HG02852 (cell line): ENCODE measurements at regions not wholly inside any gene's neighbourhood (a gene's known extent, or its start where the extent isn't known, plus 50 kb on each side); places are given as distances from the start of the nearest gene placed in this dataset.

Source experiments
- ATAC-seq: cut with Tn5 transposase; IDR thresholded peaks from one replicate; pipeline ENCODE4 v1.9.1; 2021; ENCODE audit warnings: mild to moderate bottlenecking, moderate library complexity; ENCODE audit not compliant: unreplicated experiment

DNA sequence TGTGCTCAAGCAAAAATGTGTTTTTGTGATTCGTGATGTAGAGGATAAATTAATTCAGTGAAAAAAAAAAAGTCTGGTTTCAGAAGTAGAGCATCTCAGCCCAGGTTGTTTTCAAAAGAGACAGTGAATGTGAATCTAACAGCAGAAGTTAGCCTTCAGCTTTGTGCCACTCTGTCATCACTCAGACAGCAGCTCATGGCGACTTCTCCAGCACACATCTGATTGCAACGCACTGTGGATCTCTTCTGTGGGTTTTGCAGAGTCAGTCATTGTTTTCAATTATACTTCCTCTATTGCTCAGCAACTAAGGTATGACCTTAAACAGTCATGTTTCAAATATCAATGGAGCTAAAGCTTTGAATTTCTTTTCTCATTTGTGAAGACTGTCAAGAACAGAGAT lies 335.5 kb upstream of the POU3F2 start:
- no peak for ATAC-seq

DNA sequence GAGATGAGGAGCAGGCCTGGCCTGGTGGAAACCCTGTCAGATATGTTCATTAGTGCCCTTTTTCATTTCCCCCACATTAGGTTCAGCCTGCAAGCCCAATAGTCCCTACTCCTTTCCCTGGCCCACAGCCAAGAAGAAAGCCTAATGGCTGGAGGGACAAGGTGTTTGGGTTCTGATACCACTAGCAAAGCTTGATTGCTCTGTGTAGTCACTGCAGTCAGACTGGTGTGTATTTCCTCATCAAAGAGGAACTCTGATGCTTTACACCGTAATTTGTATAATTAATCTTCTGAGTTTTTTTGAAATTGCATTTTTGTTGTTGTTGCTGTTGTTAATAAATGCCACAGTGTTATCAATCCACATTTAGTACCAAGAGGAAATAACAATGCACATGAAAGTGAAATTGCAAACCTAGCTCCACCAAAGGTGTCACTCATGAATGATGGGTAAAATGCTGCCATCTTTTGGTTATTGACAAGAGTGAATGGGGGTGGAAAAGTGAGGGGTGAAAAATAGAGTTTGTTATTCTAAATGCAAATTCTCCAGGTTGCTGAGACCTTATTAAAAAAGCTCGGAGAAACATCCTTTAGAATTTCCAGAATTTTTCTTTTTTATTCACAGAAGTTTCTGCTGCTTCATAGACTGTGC lies 320.2 kb upstream of the POU3F2 start:
- no peak for ATAC-seq

DNA sequence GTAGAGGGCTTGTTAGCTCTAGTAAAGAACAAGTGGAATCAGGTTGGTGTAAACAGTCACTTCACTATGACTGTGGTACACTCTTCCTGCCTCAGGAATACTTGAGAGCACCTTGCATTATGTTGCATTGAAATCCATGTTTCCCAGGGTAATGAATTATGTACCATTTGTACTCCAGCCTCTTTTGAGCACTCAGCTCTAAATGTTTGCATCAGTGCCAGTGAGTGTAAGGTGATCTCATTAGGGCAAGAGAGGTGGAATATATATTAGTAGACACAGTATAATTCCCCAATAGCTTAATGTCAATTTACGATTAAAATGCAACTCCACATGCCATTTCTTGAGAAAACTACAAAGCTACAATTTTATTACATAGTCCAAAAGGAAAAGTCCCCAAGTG lies 319.6 kb upstream of the POU3F2 start:
- no peak for ATAC-seq

GRCh38 chr6:98516206-98516605 lies 318.2 kb upstream of the POU3F2 start:
- ATAC-seq: no peak

- no peak for ATAC-seq
These were observed 317.5 kb upstream of the POU3F2 start for GRCh38 chr6:98516866-98517265.

DNA sequence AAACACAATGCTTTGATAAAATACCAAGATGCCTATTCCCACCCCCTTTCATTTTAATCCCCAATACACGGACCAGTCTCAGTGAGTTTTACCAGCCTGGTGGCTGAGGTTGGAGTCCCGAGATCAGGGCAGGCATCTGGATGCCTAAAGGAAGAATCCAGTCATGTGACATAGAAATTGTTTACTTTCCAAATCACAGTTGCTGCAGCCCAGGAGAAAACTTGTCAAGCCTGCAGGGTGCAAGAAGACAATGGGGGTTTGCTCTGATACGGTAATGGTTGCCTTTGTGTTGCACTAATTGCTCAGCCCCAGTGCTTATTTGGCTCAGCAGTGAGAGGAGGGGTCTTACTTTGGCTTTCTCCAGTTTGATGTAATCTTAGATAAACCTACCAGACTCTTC lies 308.5 kb upstream of the POU3F2 start:
- no peak for ATAC-seq

DNA sequence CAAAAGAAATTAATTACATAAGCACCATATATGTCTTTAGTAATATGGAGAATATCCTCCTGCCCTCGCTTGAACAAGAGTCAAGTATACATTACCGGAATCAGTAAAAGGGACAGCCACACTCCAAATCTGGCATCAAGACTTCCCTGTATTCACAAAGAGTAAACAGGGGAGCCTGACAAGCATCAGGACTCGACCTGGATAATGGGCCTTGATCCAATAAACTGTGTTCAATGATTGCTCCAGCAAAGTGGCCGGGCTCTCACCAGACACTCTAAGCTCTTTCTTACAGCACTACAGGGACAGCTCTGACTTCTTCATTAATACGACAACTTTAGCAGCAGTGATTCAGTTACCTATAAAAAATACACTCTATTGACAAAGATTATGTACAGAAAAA lies 307.9 kb upstream of the POU3F2 start:
- no peak for ATAC-seq

- no peak for ATAC-seq
These were observed 305.0 kb upstream of the POU3F2 start for GRCh38 chr6:98529364-98529763.

DNA sequence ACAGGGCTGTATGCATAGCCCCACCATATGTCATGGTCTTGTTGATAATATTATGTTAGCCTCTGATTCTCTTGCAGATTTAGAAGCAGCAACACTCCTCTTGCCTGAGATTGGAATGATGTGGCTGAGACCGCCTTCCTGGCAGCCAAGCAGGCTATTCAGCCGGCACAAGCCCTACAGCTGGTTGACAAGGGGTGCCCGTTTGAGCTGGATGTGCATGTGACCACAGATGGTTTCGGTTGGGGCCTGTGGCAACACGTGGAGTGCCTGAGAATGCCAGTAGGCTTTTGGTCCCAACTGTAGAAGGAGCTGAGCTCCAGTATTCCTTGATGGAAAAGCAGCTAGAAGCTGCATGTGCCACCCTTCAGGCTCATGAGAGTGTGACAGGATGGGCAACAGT lies 303.6 kb upstream of the POU3F2 start:
- ATAC-seq: no peak

DNA sequence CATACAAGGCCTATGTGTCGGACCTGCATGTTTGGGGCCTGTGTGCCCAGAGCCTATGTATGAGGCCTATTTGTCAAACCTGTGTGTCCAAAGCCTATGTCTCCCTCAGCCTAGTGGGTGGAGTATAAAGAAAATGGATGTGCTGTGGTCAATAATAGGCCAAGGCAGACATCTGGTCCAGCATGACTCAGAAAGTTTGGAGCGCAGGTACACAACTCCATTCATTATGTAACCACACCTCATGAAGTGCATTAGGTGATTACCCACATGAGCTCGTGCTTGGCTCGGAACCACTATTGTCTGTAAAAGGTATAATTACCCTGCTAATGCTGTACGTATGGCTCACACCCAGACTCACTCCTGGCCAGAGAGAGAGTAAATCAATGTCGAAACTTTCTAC lies 302.4 kb upstream of the POU3F2 start:
- ATAC-seq: no peak

GRCh38 chr6:98539741-98540140 lies 294.6 kb upstream of the POU3F2 start:
- no peak for ATAC-seq

DNA sequence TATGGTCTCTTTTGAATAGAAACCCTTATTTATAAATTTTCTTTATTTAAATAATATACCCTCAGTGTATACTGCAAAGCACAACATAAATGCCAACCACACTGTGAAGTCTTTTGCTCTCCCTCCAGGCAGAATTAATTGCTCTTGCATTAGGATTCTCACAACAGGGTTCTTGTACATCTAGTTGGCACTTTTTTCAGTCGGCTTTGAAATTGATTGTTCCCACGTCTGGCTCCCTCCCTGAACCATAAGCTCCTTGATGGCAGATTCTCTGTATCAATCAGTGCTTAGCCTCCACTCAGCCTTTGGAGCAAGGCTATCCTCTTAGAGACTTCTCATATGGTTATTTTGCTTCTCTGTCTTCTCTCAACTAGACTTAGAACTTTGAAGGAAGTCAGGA lies 288.0 kb upstream of the POU3F2 start:
- ATAC-seq: no peak

GRCh38 chr6:98547151-98547550 lies 287.2 kb upstream of the POU3F2 start:
- no peak for ATAC-seq

DNA sequence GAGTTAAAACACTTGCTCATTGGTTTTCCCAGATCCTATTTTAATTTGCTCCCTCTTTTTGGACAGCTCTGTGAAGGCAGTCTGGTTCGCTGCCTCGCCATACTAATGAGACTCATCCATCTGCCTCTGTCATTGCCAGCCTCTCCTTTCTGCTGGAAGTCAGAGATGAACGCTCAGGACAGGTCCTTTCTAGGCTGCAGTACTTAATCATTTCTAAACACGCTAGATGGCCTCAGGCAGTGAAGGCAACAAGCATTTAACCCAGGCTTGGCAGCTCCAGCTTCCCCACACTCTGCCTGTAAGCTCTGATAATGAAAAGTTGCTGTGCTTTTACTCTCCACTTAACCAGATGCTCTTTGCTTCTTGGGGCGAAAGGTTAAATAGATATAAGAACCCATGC lies 286.7 kb upstream of the POU3F2 start:
- no peak for ATAC-seq

DNA sequence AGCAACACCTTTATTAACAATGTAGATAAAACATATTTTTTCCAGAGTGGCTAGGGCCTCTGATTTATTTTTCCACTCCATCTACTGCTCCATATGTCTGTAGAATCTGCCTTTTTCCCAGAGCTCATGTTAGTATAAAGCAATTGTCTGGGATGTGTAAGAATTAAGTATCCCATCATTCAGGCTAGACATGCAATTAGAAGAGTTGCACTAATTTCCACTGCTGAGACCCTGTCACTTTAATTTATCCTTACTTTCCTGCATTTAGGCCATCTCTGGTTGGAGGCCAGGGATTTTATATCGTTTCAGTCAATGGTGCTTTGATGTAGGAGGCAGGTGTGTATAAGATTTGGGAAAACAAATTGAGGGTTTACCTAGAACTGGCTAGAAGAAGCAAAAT lies 286.1 kb upstream of the POU3F2 start:
- no peak for ATAC-seq

- ATAC-seq: no peak
These were observed 274.0 kb upstream of the POU3F2 start for GRCh38 chr6:98560418-98560817.

- no peak for ATAC-seq
These were observed 273.5 kb upstream of the POU3F2 start for GRCh38 chr6:98560841-98561240.

DNA sequence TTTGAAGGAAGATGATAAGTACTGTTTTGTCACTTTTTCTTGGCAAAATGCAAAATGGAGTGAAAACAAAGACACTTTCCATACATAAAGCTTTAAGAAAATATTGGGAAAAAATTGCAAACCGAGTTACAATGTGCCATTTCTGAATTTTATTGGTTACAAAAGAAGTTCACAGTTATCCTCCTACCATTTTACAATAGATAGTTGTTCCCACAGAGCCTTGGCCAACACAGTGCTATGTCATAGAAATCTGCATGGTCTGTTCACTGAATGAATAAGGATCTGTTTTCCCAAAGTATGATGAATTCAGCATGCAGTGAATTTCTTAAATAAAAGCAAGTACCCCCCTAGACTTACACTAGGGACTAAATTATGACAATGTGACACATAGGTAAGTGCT lies 268.2 kb upstream of the POU3F2 start:
- ATAC-seq: no peak

GRCh38 chr6:98572579-98572978 lies 261.8 kb upstream of the POU3F2 start:
- ATAC-seq: no peak

DNA sequence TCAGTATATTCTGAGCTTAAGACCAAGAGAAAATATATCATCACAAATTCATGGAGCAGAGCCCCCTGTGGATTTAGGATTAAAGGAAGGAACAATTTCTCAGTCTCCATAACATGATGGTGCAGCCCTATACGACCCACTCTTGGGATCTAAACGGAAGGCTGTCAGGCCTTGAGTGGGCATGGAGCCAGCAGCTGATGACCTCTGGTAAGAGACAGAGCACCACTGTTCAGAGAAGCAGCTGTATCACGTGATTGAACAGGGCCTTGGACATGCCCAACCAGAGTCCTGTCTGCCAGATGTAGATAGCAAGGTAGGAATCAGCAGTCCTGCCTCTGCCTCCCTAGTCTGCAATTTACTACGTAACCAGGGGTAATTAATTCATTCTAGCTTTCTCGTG lies 259.4 kb upstream of the POU3F2 start:
- ATAC-seq: no peak

- no peak for ATAC-seq
These were observed 257.6 kb upstream of the POU3F2 start for GRCh38 chr6:98576791-98577190.

GRCh38 chr6:98578016-98578415 lies 256.4 kb upstream of the POU3F2 start:
- no peak for ATAC-seq

DNA sequence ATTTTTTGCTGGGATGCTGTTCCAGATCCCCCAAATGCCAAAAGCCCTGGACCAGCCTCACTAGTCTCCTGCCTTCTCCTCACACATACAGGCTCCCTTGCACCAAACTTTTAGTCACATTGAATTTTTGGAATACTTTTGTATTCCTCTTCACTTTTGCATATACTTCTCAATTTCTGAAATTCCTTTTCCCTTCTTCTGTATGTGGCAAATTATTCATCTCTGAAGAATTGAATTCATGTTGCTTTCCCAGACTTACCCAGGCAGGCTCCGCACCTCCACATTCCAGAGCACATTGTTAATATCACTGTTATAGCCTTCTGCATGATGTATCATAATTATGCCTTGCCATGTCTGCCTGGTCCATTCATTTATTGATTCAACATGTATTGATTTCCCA lies 255.3 kb upstream of the POU3F2 start:
- ATAC-seq: no peak

DNA sequence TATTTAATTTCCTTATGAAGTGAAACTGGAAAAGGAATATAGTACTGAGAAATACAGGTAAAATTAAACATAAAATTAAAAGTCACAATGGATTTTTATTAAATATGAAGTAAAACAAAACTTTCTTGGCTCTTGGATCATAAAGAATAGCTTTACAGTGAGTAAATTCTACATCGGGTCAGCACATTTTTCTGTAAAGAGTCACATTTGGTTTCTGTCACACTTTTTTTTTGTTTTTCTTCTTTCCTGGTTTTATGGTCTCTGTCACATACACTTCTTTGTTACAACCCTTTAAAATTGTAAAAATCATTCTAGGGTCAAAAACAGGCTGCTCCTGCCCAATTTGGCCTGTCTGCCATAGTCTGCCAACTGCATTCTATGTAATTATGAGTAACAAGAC lies 254.4 kb upstream of the POU3F2 start:
- no peak for ATAC-seq
